Neural cell (in vitro differentiated cells): ENCODE measurements at regions not wholly inside any gene's neighbourhood (a gene's known extent, or its start where the extent isn't known, plus 50 kb on each side); places are given as distances from the start of the nearest gene placed in this dataset.

ENCODE experiments used
- H2AFZ ChIP-seq: fragments of 200-600, 300-800 bp; sonication (generic), shearing (Covaris generic); 2 replicates; pipeline ENCODE4 v1.6.0; 2014; ENCODE audit warnings: low read depth, mild to moderate bottlenecking, antibody characterized with exemption, low read length, moderate library complexity
- H3F3A ChIP-seq: fragments of 200-600 bp; shearing (Covaris generic); 2 replicates; pipeline ENCODE4 v1.6.1; 2016; ENCODE audit warnings: mild to moderate bottlenecking, moderate library complexity, mixed read lengths, antibody characterized with exemption, low read length; ENCODE audit not compliant: insufficient read depth, poor library complexity, severe bottlenecking
- H3K27ac ChIP-seq: fragments of 200-600, 300-800 bp; sonication (generic), shearing (Covaris generic); 2 replicates; pipeline ENCODE4 v1.5.1; 2014; ENCODE audit warnings: mild to moderate bottlenecking, low read length, moderate library complexity
- H3K27me3 ChIP-seq: fragments of 300-800, 200-600 bp; sonication (generic), shearing (Covaris generic); 2 replicates; pipeline ENCODE4 v1.6.0; 2014; ENCODE audit warnings: mild to moderate bottlenecking, low read depth, low read length, moderate library complexity; ENCODE audit not compliant: insufficient read depth
- H3K36me3 ChIP-seq: fragments of 300-800, 200-600 bp; sonication (generic), shearing (Covaris generic); 2 replicates; pipeline ENCODE4 v1.5.1; 2014; ENCODE audit warnings: mild to moderate bottlenecking, antibody characterized with exemption, low read length, moderate library complexity; ENCODE audit not compliant: insufficient read depth
- H3K4me2 ChIP-seq: fragments of 300-800, 200-600 bp; sonication (generic), shearing (Covaris generic); 2 replicates; pipeline ENCODE4 v1.6.0; 2014; ENCODE audit warnings: mild to moderate bottlenecking, low read length
- H3K4me3 ChIP-seq: fragments of 300-800, 200-600 bp; sonication (generic), shearing (Covaris generic); 2 replicates; pipeline ENCODE4 v1.5.1; 2014; ENCODE audit warnings: mild to moderate bottlenecking, low read length, moderate library complexity
- H3K79me2 ChIP-seq: fragments of 200-600 bp; shearing (Covaris generic); replicated peaks from 2 replicates; pipeline ENCODE4 v1.6.0; 2014; ENCODE audit warnings: mild to moderate bottlenecking, low read length, moderate library complexity; ENCODE audit not compliant: insufficient read depth
- H3K9ac ChIP-seq: fragments of 300-800, 200-600 bp; sonication (generic), shearing (Covaris generic); 2 replicates; pipeline ENCODE4 v1.6.1; 2016; ENCODE audit warnings: mild to moderate bottlenecking, low read length, mixed read lengths
- H3K9me2 ChIP-seq: fragments of 200-600 bp; shearing (Covaris generic); 2 replicates; pipeline ENCODE4 v1.6.1; 2016; ENCODE audit warnings: mild to moderate bottlenecking, low read length, mixed read lengths; ENCODE audit not compliant: insufficient read depth
- H3K9me3 ChIP-seq: fragments of 200-600, 300-800 bp; sonication (generic), shearing (Covaris generic); 2 replicates; pipeline ENCODE4 v1.6.1; 2016; ENCODE audit warnings: mild to moderate bottlenecking, mixed run types, low read length, moderate library complexity, mixed read lengths
- H4K20me1 ChIP-seq: fragments of 200-600 bp; shearing (Covaris generic); 2 replicates; pipeline ENCODE4 v1.6.1; 2016; ENCODE audit warnings: mild to moderate bottlenecking, mixed run types; ENCODE audit not compliant: insufficient read depth
- CTCF ChIP-seq: fragments of 450-650 bp; IDR thresholded peaks from 2 replicates; pipeline ENCODE4 v1.5.1; 2014; ENCODE audit warnings: antibody characterized with exemption, mild to moderate bottlenecking, moderate library complexity; ENCODE audit not compliant: poor library complexity, severe bottlenecking
- EP300 ChIP-seq: fragments of 450-650 bp; conservative IDR thresholded peaks from 2 replicates; pipeline ENCODE4 v1.6.1; 2014; ENCODE audit warnings: antibody characterized with exemption, mild to moderate bottlenecking, moderate library complexity; ENCODE audit not compliant: poor library complexity, severe bottlenecking
- EZH2 ChIP-seq: fragments of 200-600, 300-800 bp; shearing (Covaris generic), sonication (generic); IDR thresholded peaks from 2 replicates; pipeline ENCODE4 v1.6.1; 2014; ENCODE audit warnings: antibody characterized with exemption, low read length, borderline replicate concordance, mild to moderate bottlenecking; ENCODE audit not compliant: insufficient read depth, poor library complexity, severe bottlenecking
- MXI1 ChIP-seq: fragments of 450-650 bp; conservative IDR thresholded peaks from 2 replicates; pipeline ENCODE4 v1.6.1; 2014; ENCODE audit warnings: antibody characterized with exemption, mild to moderate bottlenecking; ENCODE audit not compliant: poor library complexity, severe bottlenecking
- POLR2AphosphoS5 ChIP-seq: IDR thresholded peaks from 2 replicates; pipeline ENCODE4 v1.6.1; 2012
- RAD21 ChIP-seq: fragments of 450-650 bp; conservative IDR thresholded peaks from 2 replicates; pipeline ENCODE4 v1.6.1; 2014; ENCODE audit warnings: antibody characterized with exemption, mild to moderate bottlenecking, moderate library complexity
- REST ChIP-seq: IDR thresholded peaks from 2 replicates; pipeline ENCODE4 v1.6.1; 2012; ENCODE audit warnings: borderline replicate concordance
- SMC3 ChIP-seq: fragments of 450-650 bp; conservative IDR thresholded peaks from 2 replicates; pipeline ENCODE4 v1.6.1; 2014; ENCODE audit warnings: antibody characterized with exemption, mild to moderate bottlenecking, moderate library complexity; ENCODE audit not compliant: poor library complexity
- TAF1 ChIP-seq: IDR thresholded peaks from 2 replicates; pipeline ENCODE4 v1.6.1; 2012; ENCODE audit warnings: low read depth

- H3F3A ChIP-seq: no peaks in the 10 kb centered on the region
- no peak overlapping the region for H3K4me3 ChIP-seq
- no peak overlapping the region for H3K4me2 ChIP-seq
- H2AFZ ChIP-seq: no peak overlapping the region
- TF ChIP-seq SMC3: no peak
- no peak for TF ChIP-seq RAD21
- no peak for TF ChIP-seq EP300
- TF ChIP-seq EZH2: no peak
- no peak for TF ChIP-seq TAF1
- no peak for TF ChIP-seq MXI1
- no peaks in the 10 kb centered on the region for H3K9me2 ChIP-seq
- no peaks in the 10 kb centered on the region for H4K20me1 ChIP-seq
- H3K27ac ChIP-seq: no peak overlapping the region
- no peak overlapping the region for H3K9ac ChIP-seq
- no peaks in the 10 kb centered on the region for H3K27me3 ChIP-seq
- H3K9me3 ChIP-seq: peaks cover 3% of the 10 kb centered on the region
- H3K36me3 ChIP-seq: no peaks in the 10 kb centered on the region
- H3K79me2 ChIP-seq: no peaks in the 10 kb centered on the region
Observed at GRCh38 chr12:74595696-74596095, 58.1 kb downstream of the ATXN7L3B start.

- no peaks in the 10 kb centered on the region for H3K79me2 ChIP-seq
- peaks cover 3% of the 10 kb centered on the region for H3K9me3 ChIP-seq
- no peak overlapping the region for H3K4me2 ChIP-seq
- H3K36me3 ChIP-seq: no peaks in the 10 kb centered on the region
- no peaks in the 10 kb centered on the region for H3K27me3 ChIP-seq
- no peaks in the 10 kb centered on the region for H3K9me2 ChIP-seq
- H3K9ac ChIP-seq: no peak overlapping the region
- no peak overlapping the region for H2AFZ ChIP-seq
- no peaks in the 10 kb centered on the region for H4K20me1 ChIP-seq
- no peak overlapping the region for H3K27ac ChIP-seq
- TF ChIP-seq MXI1: no peak
- TF ChIP-seq RAD21: no peak
- TF ChIP-seq EP300: no peak
- no peak for TF ChIP-seq SMC3
- no peak for TF ChIP-seq POLR2AphosphoS5
- no peak for TF ChIP-seq CTCF
- TF ChIP-seq TAF1: no peak
- no peak for TF ChIP-seq REST
- TF ChIP-seq EZH2: no peak
- H3K4me3 ChIP-seq: no peak overlapping the region
- no peaks in the 10 kb centered on the region for H3F3A ChIP-seq
Observed at GRCh38 chr12:74598819-74599218, 61.2 kb downstream of the ATXN7L3B start.

GRCh38 chr12:74599932-74600331, 62.3 kb downstream of the ATXN7L3B start:
- no peak for TF ChIP-seq MXI1
- TF ChIP-seq EP300: no peak
- TF ChIP-seq CTCF: no peak
- no peak for TF ChIP-seq SMC3
- TF ChIP-seq EZH2: no peak
- no peak for TF ChIP-seq RAD21
- no peak for TF ChIP-seq REST
- TF ChIP-seq TAF1: no peak
- TF ChIP-seq POLR2AphosphoS5: no peak
- no peak overlapping the region for H3K4me3 ChIP-seq
- H3K79me2 ChIP-seq: no peaks in the 10 kb centered on the region
- H2AFZ ChIP-seq: no peak overlapping the region
- no peak overlapping the region for H3K27ac ChIP-seq
- H3F3A ChIP-seq: no peaks in the 10 kb centered on the region
- H3K9me2 ChIP-seq: no peaks in the 10 kb centered on the region
- no peaks in the 10 kb centered on the region for H3K36me3 ChIP-seq
- H3K9me3 ChIP-seq: peaks cover 3% of the 10 kb centered on the region
- H3K9ac ChIP-seq: no peak overlapping the region
- H3K27me3 ChIP-seq: no peaks in the 10 kb centered on the region
- no peaks in the 10 kb centered on the region for H4K20me1 ChIP-seq
- no peak overlapping the region for H3K4me2 ChIP-seq
